Activated naive CD4-positive, alpha-beta T cell treated with anti-CD3 and anti-CD28 coated beads, Interleukin-2, amount 50 U/mL, for 16 hours (primary cell): ENCODE measurements at regions not wholly inside any gene's neighbourhood (a gene's known extent, or its start where the extent isn't known, plus 50 kb on each side); places are given as distances from the start of the nearest gene placed in this dataset.

Experiments used
- DNase-seq: peaks from one replicate; pipeline ENCODE4 v3.0.0-alpha.2; 2020

- DNase-seq = no peak
Measured at GRCh38 chr12:130104571-130105106, 57.6 kb upstream of the FZD10 start.

- DNase-seq = no peak
Measured at GRCh38 chr12:130109062-130109945, 53.0 kb upstream of the FZD10 start.

DNA sequence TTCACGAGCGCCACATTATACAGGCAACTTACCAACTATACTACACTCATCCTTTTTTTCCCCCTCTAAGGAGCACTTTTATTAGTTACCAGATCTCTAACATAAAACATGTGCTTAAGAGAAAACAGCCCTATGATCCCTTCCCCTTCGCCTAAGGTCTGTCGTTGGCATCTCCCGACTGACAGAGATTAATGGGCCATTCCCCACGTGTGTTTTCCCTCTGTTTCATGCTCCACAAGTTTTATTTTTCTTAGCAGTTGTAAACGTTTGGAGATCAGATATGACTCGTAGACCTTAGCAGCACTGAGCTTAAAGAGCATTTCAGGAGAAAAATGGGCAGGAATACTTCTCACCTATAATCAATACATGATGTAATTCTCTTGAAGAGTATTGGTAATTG is 51.4 kb upstream of the FZD10 start:
- no peak for DNase-seq

GRCh38 chr12:130111965-130112496 is 50.2 kb upstream of the FZD10 start:
- no peak for DNase-seq
